Uterus (tissue), 2 donors: ENCODE measurements at regions not wholly inside any gene's neighbourhood (a gene's known extent, or its start where the extent isn't known, plus 50 kb on each side); places are given as distances from the start of the nearest gene placed in this dataset.

ENCODE experiments used
- CTCF ChIP-seq, 4 experiments: fragments of 200-600 bp in 2 of 4; fragments of 450-650 bp in 2 of 4; sonication (generic) in 2 of 4; IDR thresholded peaks; one replicate each; pipeline ENCODE4 v1.5.1; 2016 to 2019; ENCODE audit warnings: antibody characterized with exemption in 4 of 4, mild to moderate bottlenecking in 2 of 4, moderate library complexity in 1 of 4
- POLR2A ChIP-seq, 2 donors: fragments of 450-650 bp; IDR thresholded peaks; one replicate each; pipeline ENCODE4 v1.6.1; 2016; ENCODE audit warnings: antibody characterized with exemption in 2 of 2, mild to moderate bottlenecking in 1 of 2, moderate library complexity in 1 of 2

GRCh38 chr6:21294144-21294543, 299.4 kb upstream of the SOX4 start:
- no peak for TF ChIP-seq CTCF (IDR thresholded peaks at IDR 0.05)
- TF ChIP-seq POLR2A (IDR thresholded peaks at IDR 0.05) = no peak
